ENCODE measurements at regions not wholly inside any gene's neighbourhood (a gene's known extent, or its start where the extent isn't known, plus 50 kb on each side); places are given as distances from the start of the nearest gene placed in this dataset.

DNA sequence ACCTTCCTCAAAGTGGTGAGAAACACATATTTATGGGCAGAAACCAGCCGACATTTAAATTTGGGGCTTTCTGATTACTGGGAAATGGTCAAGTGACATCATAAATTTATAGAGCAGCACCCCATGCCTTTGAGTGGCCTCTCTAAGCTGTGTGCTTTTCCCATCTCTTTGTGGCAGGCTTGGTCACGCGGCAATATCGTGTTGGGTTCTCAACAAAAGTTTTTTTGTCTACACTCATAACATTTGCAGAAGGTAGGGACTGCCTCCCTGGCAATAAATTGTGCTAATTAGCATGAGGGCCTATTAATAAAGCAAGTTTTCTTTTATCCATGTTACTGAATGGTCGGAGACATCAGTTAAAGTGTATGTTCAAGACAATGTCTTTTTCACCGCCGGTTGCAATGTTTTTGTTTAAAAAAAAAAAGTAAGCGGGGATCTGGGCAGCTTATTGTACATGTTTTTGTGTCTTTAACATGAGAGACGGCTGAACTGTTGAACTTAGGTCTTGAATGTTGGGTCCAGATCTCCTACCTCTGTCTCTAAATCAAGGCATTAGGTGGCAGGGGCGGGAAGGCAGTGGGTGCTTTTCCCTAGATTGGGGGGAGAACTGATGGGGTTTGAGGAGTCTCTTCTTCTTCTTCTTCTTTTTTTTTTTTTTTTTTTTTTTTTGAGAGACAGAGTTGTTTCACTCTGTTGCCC lies 193.3 kb downstream of the PHETA1 start:
- Mint-ChIP-seq H3K4me3 (ENCODE audit: unreplicated experiment) (no peak overlapping the region), H3K4me1 (ENCODE audit: low read depth, unreplicated experiment) (peaks cover 9% of the 10 kb centered on the region), H3K36me3 (ENCODE audit: unreplicated experiment) (peaks cover 4% of the 10 kb centered on the region), H3K27me3 (ENCODE audit: unreplicated experiment) (no peaks in the 10 kb centered on the region), H3K9me3 (ENCODE audit: unreplicated experiment) (peaks cover 5% of the 10 kb centered on the region), H3K27ac (ENCODE audit: unreplicated experiment) (no peak overlapping the region)
- no peak for DNase-seq
- TF ChIP-seq CTCF (IDR thresholded peaks at IDR 0.05; ENCODE audit: partially characterized antibody, unreplicated experiment), result no peak

DNA sequence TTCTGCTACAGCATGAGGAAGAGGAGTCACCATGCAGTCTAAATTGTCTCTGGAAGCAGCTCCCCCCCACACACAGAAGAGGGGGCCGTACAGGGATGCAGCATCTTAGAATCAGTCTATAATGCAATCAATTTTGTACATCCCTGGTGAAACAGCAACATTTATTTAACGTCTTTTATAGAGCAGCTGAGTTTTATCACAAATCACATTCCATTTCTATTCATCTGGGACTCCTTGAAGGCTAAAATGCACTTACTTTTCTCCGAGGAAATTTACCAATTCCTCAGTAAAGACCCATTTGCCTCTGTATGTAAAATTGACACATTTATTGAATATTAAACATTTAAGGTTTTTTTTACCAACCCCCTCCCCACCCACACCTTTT lies 193.9 kb downstream of the PHETA1 start:
- no peak for DNase-seq
- H3K9me3 Mint-ChIP-seq (ENCODE audit: unreplicated experiment), result peaks cover 5% of the 10 kb centered on the region
- H3K4me1 Mint-ChIP-seq (ENCODE audit: low read depth, unreplicated experiment), result peaks cover 9% of the 10 kb centered on the region
- no peak for TF ChIP-seq CTCF (IDR thresholded peaks at IDR 0.05; ENCODE audit: partially characterized antibody, unreplicated experiment)
- peaks cover 2% of the 10 kb centered on the region for H3K27me3 Mint-ChIP-seq (ENCODE audit: unreplicated experiment)
- peaks cover 4% of the 10 kb centered on the region for H3K36me3 Mint-ChIP-seq (ENCODE audit: unreplicated experiment)
- no peak overlapping the region for H3K4me3 Mint-ChIP-seq (ENCODE audit: unreplicated experiment)
- H3K27ac Mint-ChIP-seq (ENCODE audit: unreplicated experiment), result no peak overlapping the region

DNA sequence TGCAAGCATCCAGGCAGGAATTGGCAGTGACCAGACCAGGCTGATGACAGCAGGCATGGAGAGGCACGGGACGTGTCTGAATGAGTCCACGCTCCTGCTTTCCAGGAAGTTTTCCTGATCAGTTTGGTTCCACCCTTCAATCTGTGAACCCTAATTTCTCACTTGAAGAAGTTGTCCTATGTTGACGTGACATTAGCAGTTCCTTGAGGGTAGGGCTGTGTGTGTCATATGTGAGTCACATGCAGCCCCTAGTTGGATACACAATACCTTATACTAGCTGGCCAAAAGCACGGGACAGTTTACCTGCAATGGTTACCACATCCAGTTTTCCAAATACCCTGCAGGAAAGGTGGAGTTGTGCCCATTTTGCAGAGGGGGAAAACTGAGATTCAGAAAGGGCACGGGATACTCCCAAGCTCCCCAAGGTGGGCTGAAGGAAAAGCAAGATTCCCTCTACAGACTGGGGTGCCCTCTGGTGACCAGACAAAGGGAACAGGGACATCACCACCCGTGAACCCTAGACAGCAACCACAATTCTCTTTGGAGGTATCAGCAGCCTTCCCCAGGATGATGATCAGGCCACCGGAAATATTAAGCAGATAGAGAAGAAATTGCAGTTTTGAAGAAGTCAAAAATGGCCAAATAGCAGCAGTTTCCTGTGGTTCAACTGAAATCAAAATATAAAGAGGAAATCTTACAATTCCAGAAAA lies 194.5 kb downstream of the PHETA1 start:
- no peak overlapping the region for H3K27ac Mint-ChIP-seq (ENCODE audit: unreplicated experiment)
- TF ChIP-seq CTCF (IDR thresholded peaks at IDR 0.05; ENCODE audit: partially characterized antibody, unreplicated experiment), result no peak
- H3K4me3 Mint-ChIP-seq (ENCODE audit: unreplicated experiment), result no peak overlapping the region
- DNase-seq, result no peak
- H3K9me3 Mint-ChIP-seq (ENCODE audit: unreplicated experiment), result peaks cover 3% of the 10 kb centered on the region
- H3K4me1 Mint-ChIP-seq (ENCODE audit: low read depth, unreplicated experiment), result peaks cover 9% of the 10 kb centered on the region
- H3K27me3 Mint-ChIP-seq (ENCODE audit: unreplicated experiment), result peaks cover 2% of the 10 kb centered on the region
- peaks cover 4% of the 10 kb centered on the region for H3K36me3 Mint-ChIP-seq (ENCODE audit: unreplicated experiment)

- H3K27me3 Mint-ChIP-seq (ENCODE audit: unreplicated experiment), result peaks cover 2% of the 10 kb centered on the region
- H3K36me3 Mint-ChIP-seq (ENCODE audit: unreplicated experiment), result peaks cover 4% of the 10 kb centered on the region
- no peak for DNase-seq
- TF ChIP-seq CTCF (IDR thresholded peaks at IDR 0.05; ENCODE audit: partially characterized antibody, unreplicated experiment), result no peak
- no peaks in the 10 kb centered on the region for H3K9me3 Mint-ChIP-seq (ENCODE audit: unreplicated experiment)
- H3K4me1 Mint-ChIP-seq (ENCODE audit: low read depth, unreplicated experiment), result peaks cover 9% of the 10 kb centered on the region
- no peak overlapping the region for H3K27ac Mint-ChIP-seq (ENCODE audit: unreplicated experiment)
- no peak overlapping the region for H3K4me3 Mint-ChIP-seq (ENCODE audit: unreplicated experiment)
Observed at GRCh38 chr12:111173836-111174235, 195.1 kb downstream of the PHETA1 start.

GRCh38 chr12:111173391-111173790 lies 195.5 kb downstream of the PHETA1 start:
- no peaks in the 10 kb centered on the region for H3K9me3 Mint-ChIP-seq (ENCODE audit: unreplicated experiment)
- peaks cover 4% of the 10 kb centered on the region for H3K36me3 Mint-ChIP-seq (ENCODE audit: unreplicated experiment)
- peaks cover 2% of the 10 kb centered on the region for H3K27me3 Mint-ChIP-seq (ENCODE audit: unreplicated experiment)
- peaks cover 9% of the 10 kb centered on the region for H3K4me1 Mint-ChIP-seq (ENCODE audit: low read depth, unreplicated experiment)
- no peak overlapping the region for H3K27ac Mint-ChIP-seq (ENCODE audit: unreplicated experiment)
- no peak for DNase-seq
- no peak overlapping the region for H3K4me3 Mint-ChIP-seq (ENCODE audit: unreplicated experiment)
- TF ChIP-seq CTCF (IDR thresholded peaks at IDR 0.05; ENCODE audit: partially characterized antibody, unreplicated experiment), result no peak

All from glutamatergic neuron (in vitro differentiated cells).